ENCODE measurements at regions not wholly inside any gene's neighbourhood (a gene's known extent, or its start where the extent isn't known, plus 50 kb on each side); places are given as distances from the start of the nearest gene placed in this dataset.

- TF ChIP-seq, protein P1, sequence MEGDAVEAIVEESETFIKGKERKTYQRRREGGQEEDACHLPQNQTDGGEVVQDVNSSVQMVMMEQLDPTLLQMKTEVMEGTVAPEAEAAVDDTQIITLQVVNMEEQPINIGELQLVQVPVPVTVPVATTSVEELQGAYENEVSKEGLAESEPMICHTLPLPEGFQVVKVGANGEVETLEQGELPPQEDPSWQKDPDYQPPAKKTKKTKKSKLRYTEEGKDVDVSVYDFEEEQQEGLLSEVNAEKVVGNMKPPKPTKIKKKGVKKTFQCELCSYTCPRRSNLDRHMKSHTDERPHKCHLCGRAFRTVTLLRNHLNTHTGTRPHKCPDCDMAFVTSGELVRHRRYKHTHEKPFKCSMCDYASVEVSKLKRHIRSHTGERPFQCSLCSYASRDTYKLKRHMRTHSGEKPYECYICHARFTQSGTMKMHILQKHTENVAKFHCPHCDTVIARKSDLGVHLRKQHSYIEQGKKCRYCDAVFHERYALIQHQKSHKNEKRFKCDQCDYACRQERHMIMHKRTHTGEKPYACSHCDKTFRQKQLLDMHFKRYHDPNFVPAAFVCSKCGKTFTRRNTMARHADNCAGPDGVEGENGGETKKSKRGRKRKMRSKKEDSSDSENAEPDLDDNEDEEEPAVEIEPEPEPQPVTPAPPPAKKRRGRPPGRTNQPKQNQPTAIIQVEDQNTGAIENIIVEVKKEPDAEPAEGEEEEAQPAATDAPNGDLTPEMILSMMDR (IDR thresholded peaks at IDR 0.05), result no peak
- no peak for TF ChIP-seq POLR2A (IDR thresholded peaks at IDR 0.05)
Measured at GRCh38 chr7:85567983-85568382, 381.1 kb upstream of the SEMA3D start.

Data from breast epithelium (tissue), 3 donors.